ENCODE measurements at regions not wholly inside any gene's neighbourhood (a gene's known extent, or its start where the extent isn't known, plus 50 kb on each side); places are given as distances from the start of the nearest gene placed in this dataset.

GRCh38 chr2:120909102-120909501 lies 173.4 kb downstream of the GLI2 start:
- peaks cover 35 to 38% of the 10 kb centered on the region in 2 experiments for H3K4me1 ChIP-seq (ENCODE audit: control insufficient read depth in 1 of 2, insufficient read depth in 2 of 2, low read length in 2 of 2)
- no peak overlapping the region for H3K4me2 ChIP-seq (ENCODE audit: low read length)
- RAD21 ChIA-PET (ENCODE audit: low non-redundant PET in 1 of 2, low total read pairs in 2 of 2, uncharacterized antibody in 2 of 2, unreplicated experiment in 2 of 2) = no interaction called here
- POLR2A ChIA-PET = no interaction called here
- no peak overlapping the region for H3K4me3 ChIP-seq (replicated peaks in 1 of 2; ENCODE audit: low read depth in 1 of 2, low read length in 2 of 2)
- ATAC-seq (no peak), DNase-seq (ENCODE audit: low read depth, low spot score) (no peak)
- TF ChIP-seq YY1 (IDR thresholded peaks at IDR 0.05; ENCODE audit: extremely low read depth, insufficient replicate concordance, low read depth, low read length) = no peak
- TF ChIP-seq EZH2phosphoT487 (IDR thresholded peaks at IDR 0.05; ENCODE audit: borderline replicate concordance) = no peak
- TF ChIP-seq, protein P1, sequence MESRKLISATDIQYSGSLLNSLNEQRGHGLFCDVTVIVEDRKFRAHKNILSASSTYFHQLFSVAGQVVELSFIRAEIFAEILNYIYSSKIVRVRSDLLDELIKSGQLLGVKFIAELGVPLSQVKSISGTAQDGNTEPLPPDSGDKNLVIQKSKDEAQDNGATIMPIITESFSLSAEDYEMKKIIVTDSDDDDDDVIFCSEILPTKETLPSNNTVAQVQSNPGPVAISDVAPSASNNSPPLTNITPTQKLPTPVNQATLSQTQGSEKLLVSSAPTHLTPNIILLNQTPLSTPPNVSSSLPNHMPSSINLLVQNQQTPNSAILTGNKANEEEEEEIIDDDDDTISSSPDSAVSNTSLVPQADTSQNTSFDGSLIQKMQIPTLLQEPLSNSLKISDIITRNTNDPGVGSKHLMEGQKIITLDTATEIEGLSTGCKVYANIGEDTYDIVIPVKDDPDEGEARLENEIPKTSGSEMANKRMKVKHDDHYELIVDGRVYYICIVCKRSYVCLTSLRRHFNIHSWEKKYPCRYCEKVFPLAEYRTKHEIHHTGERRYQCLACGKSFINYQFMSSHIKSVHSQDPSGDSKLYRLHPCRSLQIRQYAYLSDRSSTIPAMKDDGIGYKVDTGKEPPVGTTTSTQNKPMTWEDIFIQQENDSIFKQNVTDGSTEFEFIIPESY (IDR thresholded peaks at IDR 0.05; ENCODE audit: extremely low read depth, insufficient replicate concordance, low read length) = no peak
- no peak for TF ChIP-seq ELF1 (IDR thresholded peaks at IDR 0.05; ENCODE audit: borderline replicate concordance, low read depth)
- no peak for TF ChIP-seq SRF (IDR thresholded peaks at IDR 0.05; ENCODE audit: low read depth)
- no peak for TF ChIP-seq SIN3A (IDR thresholded peaks at IDR 0.05; ENCODE audit: low read depth)
- TF ChIP-seq EZH2 (IDR thresholded peaks at IDR 0.05) = no peak
- TF ChIP-seq RAD21 (IDR thresholded peaks at IDR 0.05; ENCODE audit: low read depth) = no peak
- no peak for TF ChIP-seq CEBPB (IDR thresholded peaks at IDR 0.05; ENCODE audit: low read depth)
- TF ChIP-seq FOSL1 (IDR thresholded peaks at IDR 0.05; ENCODE audit: low read depth) = no peak
- no peak for TF ChIP-seq ZNF274 (IDR thresholded peaks at IDR 0.05; ENCODE audit: low read depth, low read length)
- no peak for TF ChIP-seq CBX3 (IDR thresholded peaks at IDR 0.05; ENCODE audit: low read depth)
- TF ChIP-seq MAX (IDR thresholded peaks at IDR 0.05) = no peak
- TF ChIP-seq SP1 (IDR thresholded peaks at IDR 0.05; ENCODE audit: low read depth) = no peak
- no peak for TF ChIP-seq CTCF (IDR thresholded peaks at IDR 0.05 in 2 of 3, conservative IDR thresholded peaks at IDR 0.05 in 1 of 3; ENCODE audit: borderline replicate concordance in 1 of 3, insufficient read depth in 1 of 3, low read depth in 2 of 3, low read length in 2 of 3)
- no peak for TF ChIP-seq TCF7L2 (IDR thresholded peaks at IDR 0.05; ENCODE audit: borderline replicate concordance, extremely low read depth, insufficient read depth, insufficient read length)
- no peak for TF ChIP-seq EGR1 (IDR thresholded peaks at IDR 0.05; ENCODE audit: low read depth)
- no peak for TF ChIP-seq POLR2AphosphoS5 (IDR thresholded peaks at IDR 0.05; ENCODE audit: low read depth, low read length)
- TF ChIP-seq ZFX (IDR thresholded peaks at IDR 0.05) = no peak
- H3K79me2 ChIP-seq (ENCODE audit: insufficient read depth, low read length) = no peaks in the 10 kb centered on the region
- H3K36me3 ChIP-seq (ENCODE audit: control insufficient read depth in 1 of 2, insufficient read depth in 2 of 2, low read length in 2 of 2) = no peaks in the 10 kb centered on the region
- no peaks in the 10 kb centered on the region for H3K27me3 ChIP-seq (ENCODE audit: insufficient read depth, low read length)
- H3K9me2 ChIP-seq (ENCODE audit: insufficient read depth) = no peaks in the 10 kb centered on the region
- CTCF ChIA-PET = no interaction called here
- BruUV-seq (replicated peaks) = no TSS peak
- H2AFZ ChIP-seq (ENCODE audit: low read depth, low read length, poor library complexity, severe bottlenecking) = no peak overlapping the region
- H4K20me1 ChIP-seq (ENCODE audit: insufficient read depth) = no peaks in the 10 kb centered on the region
- intact Hi-C loops (cut with micrococcal nuclease) = no loop called here
- no peaks in the 10 kb centered on the region for H3K9me3 ChIP-seq (ENCODE audit: control insufficient read depth in 1 of 2, insufficient read depth in 1 of 2, low read depth in 1 of 2, low read length in 2 of 2)
- H3K27ac ChIP-seq (ENCODE audit: low read depth, low read length) = no peak overlapping the region
- H3K9ac ChIP-seq (ENCODE audit: low read length) = no peak overlapping the region
